ENCODE measurements at regions not wholly inside any gene's neighbourhood (a gene's known extent, or its start where the extent isn't known, plus 50 kb on each side); places are given as distances from the start of the nearest gene placed in this dataset.

- no peak for DNase-seq
- no peak for TF ChIP-seq CTCF (IDR thresholded peaks at IDR 0.05)
Observed at GRCh38 chr2:79393806-79394484, 118.9 kb upstream of the CTNNA2 start.

DNA sequence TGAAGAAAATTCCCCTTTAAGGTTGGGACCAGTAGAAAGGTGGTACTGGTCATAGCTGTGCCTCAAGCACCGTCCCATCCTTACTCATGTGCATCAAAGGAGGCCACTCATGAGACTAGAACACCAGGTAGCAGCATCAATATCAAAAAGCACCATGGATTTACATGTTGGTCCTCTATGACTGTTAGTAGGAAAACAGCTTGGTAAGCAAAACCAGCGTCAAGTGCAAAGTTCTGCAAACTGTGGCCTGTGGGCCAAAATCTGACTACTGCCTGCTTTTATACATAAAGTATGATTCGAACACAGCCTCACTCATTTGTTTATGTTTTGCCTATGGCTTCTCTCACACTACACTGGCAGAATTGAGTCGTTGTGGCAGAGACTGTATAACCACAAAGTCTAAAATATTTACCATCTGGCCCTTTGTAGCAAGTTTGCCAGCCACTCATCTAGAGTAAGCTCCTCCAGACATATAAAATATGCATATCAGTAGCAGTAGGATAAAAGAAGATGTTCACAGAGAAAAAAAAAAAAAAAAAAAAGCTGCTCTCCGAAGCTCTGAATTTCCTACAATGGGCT, 119.7 kb upstream of the CTNNA2 start:
- Histone ChIP-seq H3K9me3 (no peaks in the 10 kb centered on the region), H3K36me3 (no peaks in the 10 kb centered on the region), H3K4me3 (no peak overlapping the region), H3K27ac (no peak overlapping the region), H3K27me3 (ENCODE audit: low read depth) (no peaks in the 10 kb centered on the region), H3K4me1 (no peaks in the 10 kb centered on the region)
- no peak for TF ChIP-seq CTCF (IDR thresholded peaks at IDR 0.05)
- intact Hi-C loops (cut with DNase I), result no loop called here
- DNase-seq (no peak), ATAC-seq (no peak)

More at GRCh38 chr2:79393806-79394484, 118.9 kb upstream of the CTNNA2 start:
- no peak overlapping the region for H3K4me3 ChIP-seq
- intact Hi-C loops (cut with DNase I), result no loop called here
- no peak overlapping the region for H3K27ac ChIP-seq
- ATAC-seq, result no peak
- no peaks in the 10 kb centered on the region for H3K4me1 ChIP-seq
- no peaks in the 10 kb centered on the region for H3K27me3 ChIP-seq (ENCODE audit: low read depth)
- no peaks in the 10 kb centered on the region for H3K36me3 ChIP-seq
- H3K9me3 ChIP-seq, result no peaks in the 10 kb centered on the region

GRCh38 chr2:79389481-79389880, 123.4 kb upstream of the CTNNA2 start:
- H3K9me3 ChIP-seq, result no peaks in the 10 kb centered on the region
- H3K27ac ChIP-seq, result no peak overlapping the region
- intact Hi-C loops (cut with DNase I), result no loop called here
- H3K36me3 ChIP-seq, result no peaks in the 10 kb centered on the region
- no peak for DNase-seq
- TF ChIP-seq CTCF (IDR thresholded peaks at IDR 0.05), result no peak
- no peaks in the 10 kb centered on the region for H3K4me1 ChIP-seq
- no peak for ATAC-seq
- H3K4me3 ChIP-seq, result no peak overlapping the region
- no peaks in the 10 kb centered on the region for H3K27me3 ChIP-seq (ENCODE audit: low read depth)

DNA sequence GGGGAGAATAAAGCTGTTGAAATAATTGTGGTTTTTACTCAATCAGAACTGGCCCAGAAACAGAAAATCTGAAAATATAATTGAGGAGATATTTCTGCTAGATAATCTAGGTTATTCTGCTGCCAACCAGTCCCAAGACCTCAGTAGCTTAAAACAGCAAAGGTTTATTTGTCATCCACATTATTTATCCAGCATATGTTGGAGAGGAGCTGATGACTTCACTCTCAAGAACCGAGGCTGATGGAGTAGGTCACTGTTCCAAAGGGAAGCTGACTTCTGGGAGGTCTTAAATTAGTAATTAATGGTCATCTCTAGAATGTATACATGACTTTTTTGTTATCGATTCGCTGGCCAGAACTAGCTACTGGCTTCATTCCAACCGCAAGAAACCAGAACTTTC, 124.8 kb upstream of the CTNNA2 start:
- DNase-seq (no peak), ATAC-seq (no peak)
- H3K4me1 ChIP-seq, result no peaks in the 10 kb centered on the region
- H3K27me3 ChIP-seq (ENCODE audit: low read depth), result no peaks in the 10 kb centered on the region
- TF ChIP-seq CTCF (IDR thresholded peaks at IDR 0.05), result no peak
- no peaks in the 10 kb centered on the region for H3K9me3 ChIP-seq
- H3K27ac ChIP-seq, result no peak overlapping the region
- no peak overlapping the region for H3K4me3 ChIP-seq
- intact Hi-C loops (cut with DNase I), result no loop called here
- H3K36me3 ChIP-seq, result no peaks in the 10 kb centered on the region

DNA sequence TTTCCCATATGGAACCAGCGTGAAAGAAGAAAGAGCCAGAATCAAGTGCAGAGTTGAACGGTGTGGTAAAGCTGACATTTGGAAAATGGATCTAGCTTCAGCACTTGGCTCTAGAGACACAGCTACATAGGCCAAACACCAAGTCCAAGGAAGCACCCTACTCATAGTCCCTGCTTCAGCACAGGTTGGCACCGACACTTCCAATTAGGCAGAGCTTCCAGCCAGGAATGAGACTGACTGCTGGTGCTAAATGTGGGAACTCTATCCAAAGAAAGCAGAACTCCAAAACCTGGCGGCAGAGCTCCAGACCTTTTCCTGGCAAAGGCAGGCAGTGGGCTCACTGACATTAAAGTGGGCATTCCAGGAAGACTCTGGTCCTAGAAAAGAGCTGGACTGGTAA, 125.4 kb upstream of the CTNNA2 start:
- H3K4me3 ChIP-seq, result no peak overlapping the region
- DNase-seq (no peak), ATAC-seq (no peak)
- no peaks in the 10 kb centered on the region for H3K4me1 ChIP-seq
- no peaks in the 10 kb centered on the region for H3K36me3 ChIP-seq
- TF ChIP-seq CTCF (IDR thresholded peaks at IDR 0.05), result no peak
- no peak overlapping the region for H3K27ac ChIP-seq
- H3K9me3 ChIP-seq, result no peaks in the 10 kb centered on the region
- intact Hi-C loops (cut with DNase I), result no loop called here
- no peaks in the 10 kb centered on the region for H3K27me3 ChIP-seq (ENCODE audit: low read depth)
